LNCAP (cell line): ENCODE measurements at regions not wholly inside any gene's neighbourhood (a gene's known extent, or its start where the extent isn't known, plus 50 kb on each side); places are given as distances from the start of the nearest gene placed in this dataset.

ENCODE experiments used
- TF ChIP-seq, protein P1 (sequence below): fragments of 450-650 bp; IDR thresholded peaks from 2 replicates; pipeline ENCODE4 v1.5.1; 2017; ENCODE audit warnings: mild to moderate bottlenecking

GRCh38 chr4:4781936-4782707, 77.3 kb upstream of the MSX1 start:
- TF ChIP-seq, protein P1, sequence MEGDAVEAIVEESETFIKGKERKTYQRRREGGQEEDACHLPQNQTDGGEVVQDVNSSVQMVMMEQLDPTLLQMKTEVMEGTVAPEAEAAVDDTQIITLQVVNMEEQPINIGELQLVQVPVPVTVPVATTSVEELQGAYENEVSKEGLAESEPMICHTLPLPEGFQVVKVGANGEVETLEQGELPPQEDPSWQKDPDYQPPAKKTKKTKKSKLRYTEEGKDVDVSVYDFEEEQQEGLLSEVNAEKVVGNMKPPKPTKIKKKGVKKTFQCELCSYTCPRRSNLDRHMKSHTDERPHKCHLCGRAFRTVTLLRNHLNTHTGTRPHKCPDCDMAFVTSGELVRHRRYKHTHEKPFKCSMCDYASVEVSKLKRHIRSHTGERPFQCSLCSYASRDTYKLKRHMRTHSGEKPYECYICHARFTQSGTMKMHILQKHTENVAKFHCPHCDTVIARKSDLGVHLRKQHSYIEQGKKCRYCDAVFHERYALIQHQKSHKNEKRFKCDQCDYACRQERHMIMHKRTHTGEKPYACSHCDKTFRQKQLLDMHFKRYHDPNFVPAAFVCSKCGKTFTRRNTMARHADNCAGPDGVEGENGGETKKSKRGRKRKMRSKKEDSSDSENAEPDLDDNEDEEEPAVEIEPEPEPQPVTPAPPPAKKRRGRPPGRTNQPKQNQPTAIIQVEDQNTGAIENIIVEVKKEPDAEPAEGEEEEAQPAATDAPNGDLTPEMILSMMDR: no peak

DNA sequence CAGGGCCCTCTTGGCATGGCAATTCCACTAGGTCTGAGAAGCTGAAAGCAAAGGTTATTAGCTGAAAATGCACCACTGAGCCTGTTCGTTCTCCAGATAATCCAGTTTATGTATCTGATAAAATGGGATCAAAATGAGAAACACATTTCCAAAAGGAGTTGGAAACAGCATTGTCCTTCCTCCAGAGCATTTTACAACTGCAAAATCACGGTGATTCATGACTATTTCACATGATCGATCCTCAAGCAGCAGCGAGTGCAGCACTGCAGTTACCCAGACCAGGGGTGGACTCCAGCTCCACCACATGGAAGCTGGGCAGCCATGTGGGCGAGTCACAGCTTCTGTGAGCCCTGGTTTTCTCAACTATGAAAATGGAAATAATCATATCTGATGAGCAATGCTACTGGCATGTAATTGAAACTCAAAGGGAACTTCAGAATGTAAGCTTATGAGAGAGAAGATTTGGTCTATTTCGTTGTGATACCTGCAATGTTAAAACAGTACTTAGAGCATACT, 78.7 kb upstream of the MSX1 start:
- TF ChIP-seq, protein P1: no peak

GRCh38 chr4:4779486-4779885, 80.0 kb upstream of the MSX1 start:
- TF ChIP-seq, protein P1: no peak

GRCh38 chr4:4779054-4779453, 80.4 kb upstream of the MSX1 start:
- TF ChIP-seq, protein P1: no peak

GRCh38 chr4:4778554-4778953, 80.9 kb upstream of the MSX1 start:
- TF ChIP-seq, protein P1: no peak

DNA sequence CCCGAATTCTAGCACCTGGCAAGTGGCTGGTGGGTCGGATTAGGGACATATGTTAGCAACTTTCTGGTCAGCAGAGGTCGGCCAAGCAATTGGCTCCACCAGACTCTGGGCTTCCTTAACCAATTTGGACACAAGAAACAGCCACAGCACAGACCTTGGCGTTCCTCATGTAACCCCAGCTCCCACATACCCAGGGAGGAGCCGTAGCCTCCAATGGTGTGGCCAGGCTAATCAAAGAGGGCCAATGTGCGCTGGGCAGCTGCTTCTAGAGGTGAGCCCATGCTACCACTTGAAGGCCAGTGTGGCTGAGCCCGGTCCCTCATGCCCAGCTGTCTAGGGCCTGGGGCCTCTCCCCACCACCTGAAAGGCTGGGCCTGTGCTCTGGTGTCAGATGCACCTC, 82.5 kb upstream of the MSX1 start:
- TF ChIP-seq, protein P1: no peak

- TF ChIP-seq, protein P1: no peak
Observed at GRCh38 chr4:4776335-4776734, 83.1 kb upstream of the MSX1 start.
